PFSK-1 (cell line): ENCODE measurements at regions not wholly inside any gene's neighbourhood (a gene's known extent, or its start where the extent isn't known, plus 50 kb on each side); places are given as distances from the start of the nearest gene placed in this dataset.

Experiments
- FOXP2 ChIP-seq: optimal IDR thresholded peaks from 2 replicates; pipeline ENCODE3; 2011; ENCODE audit warnings: borderline replicate concordance, control low read depth, inconsistent platforms; ENCODE audit not compliant: insufficient read depth; ENCODE audit errors: extremely low read length, extremely low read depth
- POLR2AphosphoS5 ChIP-seq: IDR thresholded peaks from 2 replicates; pipeline ENCODE4 v1.6.1; 2012; ENCODE audit warnings: low read depth, mild to moderate bottlenecking, control low read depth, low read length, moderate library complexity
- SIN3A ChIP-seq: IDR thresholded peaks from 2 replicates; pipeline ENCODE4 v1.6.1; 2012; ENCODE audit warnings: mild to moderate bottlenecking, low read length, moderate library complexity, borderline replicate concordance; ENCODE audit not compliant: insufficient read depth
- TAF1 ChIP-seq: IDR thresholded peaks from 2 replicates; pipeline ENCODE4 v1.6.1; 2012; ENCODE audit warnings: low read length, control low read depth, borderline replicate concordance; ENCODE audit not compliant: insufficient read depth
- TF ChIP-seq, protein P1 (sequence below), 2 experiments: IDR thresholded peaks; 2 replicates each; pipeline versions ENCODE4 v1.6.1 to v1.8.0; 2011 to 2012; ENCODE audit warnings: low read depth in 2 of 2, low read length in 2 of 2, control low read depth in 1 of 2, inconsistent platforms in 1 of 2, mild to moderate bottlenecking in 1 of 2, moderate library complexity in 1 of 2; ENCODE audit not compliant: insufficient read depth in 1 of 2

- no peak for TF ChIP-seq POLR2AphosphoS5
- TF ChIP-seq FOXP2: no peak
- TF ChIP-seq, protein P1, sequence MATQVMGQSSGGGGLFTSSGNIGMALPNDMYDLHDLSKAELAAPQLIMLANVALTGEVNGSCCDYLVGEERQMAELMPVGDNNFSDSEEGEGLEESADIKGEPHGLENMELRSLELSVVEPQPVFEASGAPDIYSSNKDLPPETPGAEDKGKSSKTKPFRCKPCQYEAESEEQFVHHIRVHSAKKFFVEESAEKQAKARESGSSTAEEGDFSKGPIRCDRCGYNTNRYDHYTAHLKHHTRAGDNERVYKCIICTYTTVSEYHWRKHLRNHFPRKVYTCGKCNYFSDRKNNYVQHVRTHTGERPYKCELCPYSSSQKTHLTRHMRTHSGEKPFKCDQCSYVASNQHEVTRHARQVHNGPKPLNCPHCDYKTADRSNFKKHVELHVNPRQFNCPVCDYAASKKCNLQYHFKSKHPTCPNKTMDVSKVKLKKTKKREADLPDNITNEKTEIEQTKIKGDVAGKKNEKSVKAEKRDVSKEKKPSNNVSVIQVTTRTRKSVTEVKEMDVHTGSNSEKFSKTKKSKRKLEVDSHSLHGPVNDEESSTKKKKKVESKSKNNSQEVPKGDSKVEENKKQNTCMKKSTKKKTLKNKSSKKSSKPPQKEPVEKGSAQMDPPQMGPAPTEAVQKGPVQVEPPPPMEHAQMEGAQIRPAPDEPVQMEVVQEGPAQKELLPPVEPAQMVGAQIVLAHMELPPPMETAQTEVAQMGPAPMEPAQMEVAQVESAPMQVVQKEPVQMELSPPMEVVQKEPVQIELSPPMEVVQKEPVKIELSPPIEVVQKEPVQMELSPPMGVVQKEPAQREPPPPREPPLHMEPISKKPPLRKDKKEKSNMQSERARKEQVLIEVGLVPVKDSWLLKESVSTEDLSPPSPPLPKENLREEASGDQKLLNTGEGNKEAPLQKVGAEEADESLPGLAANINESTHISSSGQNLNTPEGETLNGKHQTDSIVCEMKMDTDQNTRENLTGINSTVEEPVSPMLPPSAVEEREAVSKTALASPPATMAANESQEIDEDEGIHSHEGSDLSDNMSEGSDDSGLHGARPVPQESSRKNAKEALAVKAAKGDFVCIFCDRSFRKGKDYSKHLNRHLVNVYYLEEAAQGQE (IDR thresholded peaks at IDR 0.05; ENCODE audit: insufficient read depth in 1 of 2, low read depth in 2 of 2, low read length in 2 of 2): no peak
- no peak for TF ChIP-seq SIN3A
- no peak for TF ChIP-seq TAF1
Measured at GRCh38 chr21:20404915-20405314, 593.3 kb upstream of the NCAM2 start.

- TF ChIP-seq, protein P1 (IDR thresholded peaks at IDR 0.05; ENCODE audit: insufficient read depth in 1 of 2, low read depth in 2 of 2, low read length in 2 of 2): no peak
- TF ChIP-seq SIN3A (no peak), FOXP2 (no peak), TAF1 (no peak), POLR2AphosphoS5 (no peak)
Measured at GRCh38 chr21:20418353-20418752, 579.9 kb upstream of the NCAM2 start.

DNA sequence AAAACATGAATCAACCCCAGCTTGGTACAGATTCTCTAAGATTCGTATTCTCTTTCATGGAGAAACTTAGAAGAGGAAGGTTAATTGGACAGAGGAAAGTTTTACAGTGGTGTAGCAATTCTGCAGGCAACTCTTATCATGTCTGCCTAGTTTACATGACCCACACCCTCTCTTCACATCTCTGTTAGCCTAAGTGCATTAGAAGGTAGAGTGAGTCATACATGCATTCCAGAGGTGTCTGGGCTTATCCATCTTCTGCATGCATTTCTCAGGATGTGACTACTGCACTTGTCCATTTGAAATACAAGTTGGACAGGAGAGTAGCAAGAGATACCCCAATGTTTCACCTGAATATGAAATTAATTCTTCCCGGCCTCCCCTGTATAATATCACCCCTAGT lies 578.4 kb upstream of the NCAM2 start:
- TF ChIP-seq FOXP2 (no peak), TAF1 (no peak), POLR2AphosphoS5 (no peak), SIN3A (no peak)
- TF ChIP-seq, protein P1 (IDR thresholded peaks at IDR 0.05; ENCODE audit: insufficient read depth in 1 of 2, low read depth in 2 of 2, low read length in 2 of 2): no peak

DNA sequence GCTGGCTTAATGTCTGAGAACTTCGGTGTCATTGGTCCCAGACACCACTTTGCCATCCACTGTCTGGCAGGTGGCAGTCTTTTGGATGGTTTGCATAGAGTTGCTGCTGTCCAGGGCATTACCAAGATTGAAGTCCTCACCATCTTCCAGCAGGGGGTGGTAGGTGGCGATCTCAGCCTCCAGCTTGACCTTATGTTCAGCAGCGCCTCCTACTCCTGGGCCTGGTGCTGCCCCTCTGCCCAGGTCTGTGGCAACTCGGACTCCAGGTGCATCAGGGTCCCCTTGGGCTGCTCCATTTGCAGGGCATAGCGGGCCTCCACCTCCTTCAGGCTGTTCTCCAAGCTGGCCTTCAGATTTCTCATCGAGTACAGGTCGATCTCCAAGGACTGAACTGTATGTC lies 573.3 kb upstream of the NCAM2 start:
- TF ChIP-seq SIN3A: no peak

- TF ChIP-seq, protein P1 (IDR thresholded peaks at IDR 0.05; ENCODE audit: insufficient read depth in 1 of 2, low read depth in 2 of 2, low read length in 2 of 2): no peak
- TF ChIP-seq POLR2AphosphoS5 (no peak), TAF1 (no peak), SIN3A (no peak), FOXP2 (no peak)
Measured at GRCh38 chr21:20425856-20426255, 572.4 kb upstream of the NCAM2 start.

GRCh38 chr21:20440338-20440737 lies 557.9 kb upstream of the NCAM2 start:
- TF ChIP-seq POLR2AphosphoS5 (no peak), TAF1 (no peak)
- TF ChIP-seq, protein P1 (IDR thresholded peaks at IDR 0.05; ENCODE audit: insufficient read depth in 1 of 2, low read depth in 2 of 2, low read length in 2 of 2): no peak
